Caco-2 (cell line): ENCODE measurements at regions not wholly inside any gene's neighbourhood (a gene's known extent, or its start where the extent isn't known, plus 50 kb on each side); places are given as distances from the start of the nearest gene placed in this dataset.
"Not testable (repeated sequence)": the region's sequence is repeated elsewhere in the genome, so short reads cannot be mapped to it uniquely, and the experiment has no call there.

Source experiments
- BruUV-seq: library from RNA; stranded (reverse); fragments of 400-500 nt; replicated peaks from 2 replicates; lab custom pipeline; 2021; lab: Mats Ljungman, UMichigan
- CTCF ChIA-PET: fragments of 300-600 bp; sonication (Branson Sonifier 250); formaldehyde crosslinking; loops from one replicate; lab custom pipeline; 2022; ENCODE audit warnings: antibody characterized with exemption; lab: Charles Lee
- POLR2A ChIA-PET: fragments of 300-600 bp; sonication (Branson Sonifier 250); formaldehyde crosslinking; loops from one replicate; lab custom pipeline; 2022; ENCODE audit warnings: antibody characterized with exemption; lab: Charles Lee
- DNase-seq, 2 experiments: peaks; one replicate each; pipeline versions ENCODE4 v3.0.0 to v3.0.0-alpha.2; 2020 to 2022
- H3K27me3 ChIP-seq: replicated peaks from 2 replicates; pipeline ENCODE4 v1.6.0; 2011; ENCODE audit warnings: low read length; ENCODE audit not compliant: control insufficient read depth, insufficient read depth
- H3K36me3 ChIP-seq: 2 replicates; pipeline ENCODE4 v1.5.1; 2011; ENCODE audit warnings: low read length; ENCODE audit not compliant: control insufficient read depth, insufficient read depth
- H3K4me1 ChIP-seq: fragments of 250-450 bp; sonication (Bioruptor Pico); 2 replicates; pipeline ENCODE4 v1.5.1; 2020; ENCODE audit warnings: mild to moderate bottlenecking
- H3K4me3 ChIP-seq: 2 replicates; pipeline ENCODE4 v1.5.1; 2011; ENCODE audit warnings: low read depth, mild to moderate bottlenecking, control low read depth, low read length
- H3K9me3 ChIP-seq: fragments of 250-450 bp; sonication (Bioruptor Pico); 2 replicates; pipeline ENCODE4 v1.5.1; 2020; ENCODE audit warnings: mild to moderate bottlenecking, moderate library complexity
- H3K27ac Mint-ChIP-seq: one replicate; pipeline ENCODE4 v1.8.0; 2022; ENCODE audit warnings: mixed read lengths; ENCODE audit not compliant: unreplicated experiment
- H3K27me3 Mint-ChIP-seq: one replicate; pipeline ENCODE4 v1.8.0; 2022; ENCODE audit warnings: mixed read lengths; ENCODE audit not compliant: insufficient read depth, unreplicated experiment
- H3K36me3 Mint-ChIP-seq: one replicate; pipeline ENCODE4 v1.8.0; 2022; ENCODE audit warnings: mild to moderate bottlenecking, mixed read lengths; ENCODE audit not compliant: insufficient read depth, unreplicated experiment
- H3K4me1 Mint-ChIP-seq: one replicate; pipeline ENCODE4 v1.8.0; 2022; ENCODE audit warnings: low read depth, mixed read lengths; ENCODE audit not compliant: unreplicated experiment
- H3K4me3 Mint-ChIP-seq: one replicate; pipeline ENCODE4 v1.8.0; 2022; ENCODE audit warnings: mild to moderate bottlenecking, moderate library complexity, mixed read lengths; ENCODE audit not compliant: unreplicated experiment
- H3K9me3 Mint-ChIP-seq: one replicate; pipeline ENCODE4 v1.8.0; 2022; ENCODE audit warnings: mixed read lengths; ENCODE audit not compliant: unreplicated experiment
- intact Hi-C: fragments of 100-400 bp; cut with micrococcal nuclease; formaldehyde crosslinking; loops from one replicate; pipeline ENCODE4 v1.10.0; 2022; ENCODE audit not compliant: unreplicated experiment
- TF ChIP-seq, protein P1 (sequence below), 2 experiments: fragments of 200-600 bp in 1 of 2; IDR thresholded peaks; 1 replicate in 1 of 2; 2 replicates in 1 of 2; pipeline versions ENCODE4 v1.5.1 to v1.8.0; 2011 to 2022; ENCODE audit warnings: antibody characterized with exemption in 1 of 2, control low read depth in 1 of 2, inconsistent platforms in 1 of 2, low read depth in 1 of 2, low read length in 1 of 2, mild to moderate bottlenecking in 1 of 2, moderate library complexity in 1 of 2; ENCODE audit not compliant: insufficient read depth in 1 of 2, severe bottlenecking in 1 of 2, unreplicated experiment in 1 of 2

DNA sequence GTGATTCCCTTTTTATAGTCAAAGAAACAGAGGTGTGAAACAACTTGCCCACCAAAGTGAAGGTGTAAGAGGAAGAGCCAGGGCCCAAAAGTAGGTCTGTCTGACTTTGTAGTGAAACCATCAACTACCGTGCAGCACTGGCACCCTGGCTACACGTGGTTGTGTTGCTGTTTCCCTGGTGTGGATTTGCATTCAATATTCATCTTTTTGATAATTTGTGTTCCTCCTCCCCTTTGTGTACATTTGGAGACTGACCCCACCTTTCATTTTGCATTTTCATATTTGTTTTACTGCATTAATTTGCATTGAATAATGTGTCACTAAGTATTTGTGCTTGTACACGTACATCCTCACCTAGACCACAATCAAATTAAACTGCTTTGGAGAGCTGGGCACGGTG is 873.8 kb upstream of the WWC1 start:
- H3K9me3 Mint-ChIP-seq: no peaks in the 10 kb centered on the region
- Histone ChIP-seq H3K4me1 (no peaks in the 10 kb centered on the region), H3K36me3 (no peaks in the 10 kb centered on the region), H3K4me3 (no peak overlapping the region), H3K27me3 (no peaks in the 10 kb centered on the region), H3K9me3 (no peaks in the 10 kb centered on the region)
- H3K4me3 Mint-ChIP-seq: no peak overlapping the region
- H3K4me1 Mint-ChIP-seq: no peaks in the 10 kb centered on the region
- no TSS peak for BruUV-seq
- ChIA-PET CTCF (no interaction called here), POLR2A (no interaction called here)
- intact Hi-C loops: no loop called here
- no peak overlapping the region for H3K27ac Mint-ChIP-seq
- peaks cover 20% of the 10 kb centered on the region for H3K27me3 Mint-ChIP-seq
- no peaks in the 10 kb centered on the region for H3K36me3 Mint-ChIP-seq
- TF ChIP-seq, protein P1, sequence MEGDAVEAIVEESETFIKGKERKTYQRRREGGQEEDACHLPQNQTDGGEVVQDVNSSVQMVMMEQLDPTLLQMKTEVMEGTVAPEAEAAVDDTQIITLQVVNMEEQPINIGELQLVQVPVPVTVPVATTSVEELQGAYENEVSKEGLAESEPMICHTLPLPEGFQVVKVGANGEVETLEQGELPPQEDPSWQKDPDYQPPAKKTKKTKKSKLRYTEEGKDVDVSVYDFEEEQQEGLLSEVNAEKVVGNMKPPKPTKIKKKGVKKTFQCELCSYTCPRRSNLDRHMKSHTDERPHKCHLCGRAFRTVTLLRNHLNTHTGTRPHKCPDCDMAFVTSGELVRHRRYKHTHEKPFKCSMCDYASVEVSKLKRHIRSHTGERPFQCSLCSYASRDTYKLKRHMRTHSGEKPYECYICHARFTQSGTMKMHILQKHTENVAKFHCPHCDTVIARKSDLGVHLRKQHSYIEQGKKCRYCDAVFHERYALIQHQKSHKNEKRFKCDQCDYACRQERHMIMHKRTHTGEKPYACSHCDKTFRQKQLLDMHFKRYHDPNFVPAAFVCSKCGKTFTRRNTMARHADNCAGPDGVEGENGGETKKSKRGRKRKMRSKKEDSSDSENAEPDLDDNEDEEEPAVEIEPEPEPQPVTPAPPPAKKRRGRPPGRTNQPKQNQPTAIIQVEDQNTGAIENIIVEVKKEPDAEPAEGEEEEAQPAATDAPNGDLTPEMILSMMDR (IDR thresholded peaks at IDR 0.05; ENCODE audit: insufficient read depth in 1 of 2, low read depth in 1 of 2, low read length in 1 of 2, severe bottlenecking in 1 of 2, unreplicated experiment in 1 of 2): no peak
- DNase-seq: no peak

DNA sequence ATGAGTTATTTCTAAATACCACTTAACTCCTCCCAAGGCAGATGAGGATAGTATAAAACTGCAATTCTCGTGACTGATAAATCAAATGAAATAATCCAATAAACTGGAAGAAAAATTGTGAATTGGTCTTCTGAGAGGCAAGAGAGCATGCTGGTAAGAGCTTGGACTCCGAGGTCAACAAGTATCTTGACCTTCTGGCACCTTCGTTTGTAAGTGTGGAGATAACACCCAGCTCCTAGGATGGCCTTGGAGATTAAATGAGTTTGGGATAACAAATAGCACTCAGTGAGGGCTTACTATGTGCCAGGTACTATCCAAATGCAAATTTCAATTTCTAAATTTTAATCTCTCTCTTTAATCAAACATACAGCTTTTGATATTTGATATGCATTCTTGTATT is 866.3 kb upstream of the WWC1 start:
- Histone ChIP-seq H3K9me3 (no peaks in the 10 kb centered on the region), H3K4me3 (no peak overlapping the region), H3K27me3 (no peaks in the 10 kb centered on the region), H3K4me1 (no peaks in the 10 kb centered on the region), H3K36me3 (no peaks in the 10 kb centered on the region)
- TF ChIP-seq, protein P1 (IDR thresholded peaks at IDR 0.05; ENCODE audit: insufficient read depth in 1 of 2, low read depth in 1 of 2, low read length in 1 of 2, severe bottlenecking in 1 of 2, unreplicated experiment in 1 of 2): no peak
- no peak overlapping the region for H3K27ac Mint-ChIP-seq
- no peak overlapping the region for H3K4me3 Mint-ChIP-seq
- H3K9me3 Mint-ChIP-seq: no peaks in the 10 kb centered on the region
- peaks cover 17% of the 10 kb centered on the region for H3K27me3 Mint-ChIP-seq
- intact Hi-C loops: no loop called here
- no peak for DNase-seq
- no peaks in the 10 kb centered on the region for H3K36me3 Mint-ChIP-seq
- H3K4me1 Mint-ChIP-seq: no peaks in the 10 kb centered on the region
- POLR2A ChIA-PET: no interaction called here
- BruUV-seq: no TSS peak
- CTCF ChIA-PET: no interaction called here

DNA sequence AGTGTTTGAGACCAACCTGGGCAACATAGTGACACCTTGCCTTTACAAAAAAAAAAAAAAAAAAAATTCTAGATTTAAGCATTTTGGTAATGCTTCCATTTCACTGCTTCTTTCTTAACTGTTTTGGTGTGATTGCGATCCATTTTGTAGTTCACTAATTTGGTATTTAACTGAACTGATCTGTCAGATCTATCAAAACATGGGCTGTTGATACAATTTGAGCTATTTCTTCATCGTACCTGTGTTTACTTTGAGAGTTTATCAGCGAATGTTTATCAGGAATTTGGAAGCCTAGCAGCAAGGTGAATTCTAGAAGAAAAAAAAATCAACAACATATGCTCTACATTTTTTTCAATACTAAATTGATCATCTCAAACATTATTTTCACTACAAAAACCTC is 864.9 kb upstream of the WWC1 start:
- Histone ChIP-seq H3K9me3 (no peaks in the 10 kb centered on the region), H3K27me3 (no peaks in the 10 kb centered on the region), H3K4me1 (no peaks in the 10 kb centered on the region), H3K36me3 (no peaks in the 10 kb centered on the region), H3K4me3 (no peak overlapping the region)
- Mint-ChIP-seq H3K27ac (no peak overlapping the region), H3K36me3 (no peaks in the 10 kb centered on the region), H3K27me3 (peaks cover 12% of the 10 kb centered on the region), H3K4me3 (no peak overlapping the region), H3K4me1 (no peaks in the 10 kb centered on the region), H3K9me3 (no peaks in the 10 kb centered on the region)
- POLR2A ChIA-PET: no interaction called here
- TF ChIP-seq, protein P1 (IDR thresholded peaks at IDR 0.05; ENCODE audit: insufficient read depth in 1 of 2, low read depth in 1 of 2, low read length in 1 of 2, severe bottlenecking in 1 of 2, unreplicated experiment in 1 of 2): no peak
- intact Hi-C loops: no loop called here
- CTCF ChIA-PET: no interaction called here
- DNase-seq: no peak
- no TSS peak for BruUV-seq

DNA sequence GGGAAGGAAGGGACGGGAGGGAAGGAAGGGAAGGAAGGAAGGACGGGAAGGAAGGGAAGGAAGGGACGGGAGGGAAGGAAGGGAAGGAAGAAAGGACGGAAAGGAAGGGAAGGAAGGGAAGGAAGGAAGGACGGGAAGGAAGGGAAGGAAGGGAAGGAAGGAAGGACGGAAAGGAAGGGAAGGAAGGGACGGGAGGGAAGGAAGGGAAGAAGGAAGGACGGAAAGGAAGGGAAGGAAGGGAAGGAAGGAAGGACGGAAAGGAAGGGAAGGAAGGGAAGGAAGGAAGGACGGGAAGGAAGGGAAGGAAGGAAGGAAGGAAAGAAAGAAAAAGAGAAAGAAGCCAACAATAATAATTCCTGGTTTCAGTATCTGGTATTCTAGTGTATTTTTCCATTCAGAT is 863.8 kb upstream of the WWC1 start:
- H3K4me3 Mint-ChIP-seq, DNase-seq, H3K9me3 Mint-ChIP-seq, intact Hi-C loops, CTCF ChIA-PET, BruUV-seq, H3K4me3 ChIP-seq, H3K4me1 Mint-ChIP-seq, H3K27me3 ChIP-seq, H3K36me3 ChIP-seq, POLR2A ChIA-PET, H3K36me3 Mint-ChIP-seq, H3K4me1 ChIP-seq, H3K27ac Mint-ChIP-seq, H3K9me3 ChIP-seq: not testable (repeated sequence)
- H3K27me3 Mint-ChIP-seq: peaks cover 10% of the 10 kb centered on the region
